Activated CD4-positive, CD25-positive, alpha-beta regulatory T cell treated with anti-CD3 and anti-CD28 coated beads, Interleukin-2, amount 50 U/mL, for 24 hours (primary cell): ENCODE measurements at regions not wholly inside any gene's neighbourhood (a gene's known extent, or its start where the extent isn't known, plus 50 kb on each side); places are given as distances from the start of the nearest gene placed in this dataset.

ENCODE experiments used
- ATAC-seq, 2 donors: fragments of 150-1000 bp; cut with Tn5 transposase; one replicate each; pipeline ENCODE4 v1.10.0; 2021; ENCODE audit warnings: mild to moderate bottlenecking in 1 of 2, moderate library complexity in 1 of 2

DNA sequence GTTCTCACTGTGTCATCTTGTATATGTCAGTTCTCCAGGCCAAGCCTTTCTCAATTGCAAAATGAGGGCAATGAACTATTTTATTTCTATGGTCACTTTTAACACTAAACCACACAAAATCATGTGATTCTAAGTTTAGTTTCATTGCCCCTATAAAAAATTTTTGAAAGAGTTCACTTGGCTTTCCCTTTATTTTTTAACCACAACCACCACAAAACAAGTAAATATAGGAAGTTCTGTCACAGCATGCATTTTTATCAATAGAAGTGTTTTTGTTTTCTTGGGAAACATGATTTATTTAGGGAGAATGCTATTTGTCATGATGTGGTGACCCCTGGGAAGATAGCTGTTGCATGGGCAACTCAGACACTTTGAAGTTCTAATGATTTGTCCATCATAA lies 169.1 kb downstream of the CSNK1G3 start:
- no peak for ATAC-seq

DNA sequence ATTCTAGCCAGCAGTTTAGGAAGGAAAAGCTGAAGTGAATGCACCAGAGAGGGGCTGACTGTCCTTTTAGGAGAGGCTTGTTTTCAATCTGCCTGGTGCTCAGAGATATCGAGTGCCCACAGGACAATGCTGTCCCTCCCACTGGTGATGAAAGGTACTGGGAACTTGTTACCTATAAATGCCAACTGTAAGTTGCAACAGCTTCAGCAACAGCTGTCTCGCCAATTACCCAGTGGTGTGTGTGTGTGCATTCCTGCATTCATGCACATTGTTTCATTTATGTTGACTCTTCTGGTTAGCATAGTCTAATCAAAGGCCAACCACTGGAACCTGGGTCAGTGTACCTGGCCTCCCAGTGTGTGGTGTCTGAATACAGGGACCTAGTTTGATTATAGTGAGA lies 161.1 kb downstream of the CSNK1G3 start:
- ATAC-seq, result no peak

DNA sequence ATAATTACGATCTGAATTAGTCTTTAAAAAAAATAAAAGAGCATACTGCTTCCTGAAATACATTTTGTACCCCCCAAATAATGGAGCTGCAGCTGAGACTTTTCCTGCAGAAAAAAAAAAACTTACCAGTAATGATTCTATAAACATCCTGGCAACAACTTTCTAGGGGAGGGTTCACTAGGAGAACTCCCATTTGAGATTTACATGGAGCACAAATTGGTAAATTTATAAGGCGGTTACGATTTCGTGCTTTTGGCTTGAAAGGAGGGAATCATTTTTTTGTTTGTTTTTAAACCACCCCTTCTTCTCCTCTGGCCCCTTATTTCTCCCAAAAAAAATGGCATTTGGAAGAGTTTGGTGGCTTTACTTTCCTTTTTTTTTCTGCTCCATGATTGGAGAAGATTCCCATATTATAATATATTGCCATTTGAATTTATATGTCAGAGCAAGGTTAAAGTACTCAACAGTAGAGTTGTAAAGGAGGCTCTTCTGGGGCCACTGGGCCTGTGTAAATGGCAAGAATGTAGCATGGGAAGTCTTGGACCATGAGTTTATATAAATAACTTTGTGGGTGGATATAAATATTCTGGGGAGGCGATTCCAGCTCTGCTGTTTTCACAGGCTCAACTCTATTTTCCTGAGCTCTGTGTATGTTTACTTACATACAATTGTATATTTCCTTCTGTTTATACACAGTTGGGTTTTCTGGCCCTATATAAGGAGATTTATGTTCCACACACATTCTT lies 159.9 kb downstream of the CSNK1G3 start:
- no peak for ATAC-seq

DNA sequence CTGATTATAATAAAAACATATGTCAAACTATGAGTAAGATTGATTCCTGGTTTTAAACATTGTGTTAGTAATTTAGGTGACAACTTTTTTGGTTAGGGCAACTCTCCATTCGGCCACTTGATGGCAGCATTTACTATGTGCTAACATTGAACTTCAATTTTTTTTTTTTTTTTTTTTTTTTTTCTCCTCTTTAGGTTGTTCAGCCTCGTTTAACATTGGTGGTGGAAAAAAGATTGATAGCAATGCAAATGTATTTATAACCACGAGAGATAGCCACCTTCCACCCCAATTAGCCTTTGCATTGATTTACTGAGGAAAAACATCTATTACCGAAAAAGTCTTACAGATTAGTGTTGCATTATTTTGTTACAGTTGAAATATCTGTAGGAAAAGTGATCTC lies 159.1 kb downstream of the CSNK1G3 start:
- ATAC-seq, result no peak
